MM.1S (cell line): ENCODE measurements at regions not wholly inside any gene's neighbourhood (a gene's known extent, or its start where the extent isn't known, plus 50 kb on each side); places are given as distances from the start of the nearest gene placed in this dataset.

Source experiments
- CTCF ChIP-seq: fragments of 300-600 bp; sonication (generic); IDR thresholded peaks from 2 replicates; pipeline ENCODE4 v1.5.1; 2016; ENCODE audit warnings: antibody characterized with exemption, low read length, mixed read lengths
- EZH2 ChIP-seq: fragments of 300-600 bp; sonication (generic); optimal IDR thresholded peaks from 2 replicates; pipeline ENCODE3; 2017; ENCODE audit warnings: low read depth, mild to moderate bottlenecking, antibody characterized with exemption, low read length, mixed read lengths
- EZH2phosphoT487 ChIP-seq: fragments of 300-600 bp; sonication (generic); IDR thresholded peaks from 2 replicates; pipeline ENCODE4 v1.6.1; 2018; ENCODE audit warnings: antibody characterized with exemption, low read length

- TF ChIP-seq CTCF (no peak), EZH2 (no peak), EZH2phosphoT487 (no peak)
Observed at GRCh38 chr14:48454887-48455286, 779.5 kb upstream of the MDGA2 start.
